ENCODE measurements at regions not wholly inside any gene's neighbourhood (a gene's known extent, or its start where the extent isn't known, plus 50 kb on each side); places are given as distances from the start of the nearest gene placed in this dataset.

DNA sequence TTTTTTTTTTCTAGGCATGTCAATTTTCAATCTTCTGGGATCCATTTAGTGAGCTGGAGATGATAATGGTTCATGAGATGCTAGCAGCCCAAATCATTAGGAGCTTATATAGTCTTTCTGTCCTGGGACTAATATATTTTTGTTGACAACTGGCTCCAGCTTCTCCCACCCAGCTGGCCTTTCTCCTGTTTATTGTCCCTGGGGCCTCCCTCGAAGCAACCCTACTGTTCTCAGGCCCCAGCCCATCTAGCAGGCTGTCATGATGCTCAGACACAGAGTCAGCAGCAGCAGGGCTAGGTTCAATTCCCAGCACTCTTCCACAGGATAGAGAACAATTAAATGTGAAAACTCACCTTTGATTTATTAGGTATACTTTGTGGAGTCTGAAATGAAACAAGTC lies 127.6 kb upstream of the MID1 start:
- no peak for DNase-seq (ENCODE audit: low read depth in 3 of 3)

DNA sequence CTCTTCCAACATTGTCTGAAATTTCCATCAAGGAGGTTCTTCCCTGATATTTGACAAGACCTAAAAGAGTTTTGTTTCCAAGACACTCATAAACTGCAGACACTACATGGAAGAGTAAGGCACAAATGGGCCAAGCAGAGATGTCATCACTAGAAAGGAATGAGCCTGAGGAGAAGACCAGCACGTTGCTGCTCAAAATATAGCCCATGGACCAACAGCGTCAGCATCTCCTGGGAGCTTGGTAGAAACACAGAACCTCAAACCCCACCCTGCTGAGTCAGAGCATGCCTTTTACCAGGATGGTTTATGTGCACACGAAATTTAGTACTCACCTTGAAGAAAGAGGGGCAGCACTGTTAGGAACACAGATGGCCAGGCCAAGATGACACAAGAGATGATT lies 128.7 kb upstream of the MID1 start:
- DNase-seq (ENCODE audit: low read depth in 3 of 3): no peak

DNA sequence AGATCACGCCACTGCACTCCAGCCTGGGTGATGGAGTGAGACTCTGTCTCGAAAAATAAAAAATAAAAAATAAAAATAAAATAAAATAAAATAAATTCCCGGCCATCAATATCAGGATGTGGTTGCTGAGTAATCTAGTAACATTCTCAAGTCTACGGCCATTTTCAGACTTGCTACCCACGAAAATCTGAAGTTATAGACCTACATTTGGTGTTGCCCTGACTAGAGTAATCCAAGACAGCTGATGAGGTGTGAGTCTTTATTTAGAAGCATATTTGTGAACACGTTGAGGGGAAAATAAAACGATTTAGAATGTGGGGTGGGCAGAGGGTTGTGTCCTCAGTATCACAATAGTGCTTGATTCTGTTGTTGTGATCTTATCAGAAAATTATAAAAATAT lies 130.2 kb upstream of the MID1 start:
- DNase-seq (ENCODE audit: low read depth in 3 of 3): no peak

DNA sequence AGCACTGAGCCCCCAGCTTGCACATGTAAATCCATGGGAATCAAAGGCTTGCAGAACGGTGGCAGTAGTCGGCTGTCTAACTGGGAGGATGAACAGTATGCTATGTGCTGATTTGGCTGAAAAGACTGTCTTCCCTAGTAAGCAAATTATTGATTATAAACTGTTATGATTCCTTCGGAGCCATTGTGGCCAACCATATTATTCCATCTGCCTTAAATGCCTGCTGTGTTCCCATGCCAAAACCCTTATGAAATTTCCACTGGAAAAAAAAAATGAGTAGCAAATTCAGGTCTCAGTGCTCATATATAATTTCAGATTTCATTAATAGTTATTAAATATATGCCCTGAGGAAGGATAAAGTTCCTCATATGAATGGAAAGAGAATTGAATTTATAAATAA lies 132.7 kb upstream of the MID1 start:
- no peak for DNase-seq (ENCODE audit: low read depth in 3 of 3)

DNA sequence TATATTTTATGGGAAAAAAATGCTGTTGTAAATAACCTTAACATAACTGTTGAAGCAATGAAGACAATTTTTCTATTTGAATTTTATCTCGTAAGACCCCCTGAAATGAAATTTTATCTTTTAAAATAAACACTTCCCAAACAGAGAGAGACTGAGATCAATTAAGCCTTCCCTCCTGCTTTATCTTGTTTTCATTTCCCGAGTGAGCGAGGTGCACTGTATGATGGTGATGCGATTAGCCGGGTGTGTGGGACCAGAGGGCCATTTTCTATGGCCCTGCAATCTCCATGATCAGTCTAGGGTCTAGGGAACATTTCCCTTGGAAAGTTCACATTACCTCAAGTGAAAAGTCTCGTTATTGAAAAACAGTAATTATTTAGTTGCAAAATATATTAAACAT lies 134.1 kb upstream of the MID1 start:
- DNase-seq (ENCODE audit: low read depth in 3 of 3): no peak

DNA sequence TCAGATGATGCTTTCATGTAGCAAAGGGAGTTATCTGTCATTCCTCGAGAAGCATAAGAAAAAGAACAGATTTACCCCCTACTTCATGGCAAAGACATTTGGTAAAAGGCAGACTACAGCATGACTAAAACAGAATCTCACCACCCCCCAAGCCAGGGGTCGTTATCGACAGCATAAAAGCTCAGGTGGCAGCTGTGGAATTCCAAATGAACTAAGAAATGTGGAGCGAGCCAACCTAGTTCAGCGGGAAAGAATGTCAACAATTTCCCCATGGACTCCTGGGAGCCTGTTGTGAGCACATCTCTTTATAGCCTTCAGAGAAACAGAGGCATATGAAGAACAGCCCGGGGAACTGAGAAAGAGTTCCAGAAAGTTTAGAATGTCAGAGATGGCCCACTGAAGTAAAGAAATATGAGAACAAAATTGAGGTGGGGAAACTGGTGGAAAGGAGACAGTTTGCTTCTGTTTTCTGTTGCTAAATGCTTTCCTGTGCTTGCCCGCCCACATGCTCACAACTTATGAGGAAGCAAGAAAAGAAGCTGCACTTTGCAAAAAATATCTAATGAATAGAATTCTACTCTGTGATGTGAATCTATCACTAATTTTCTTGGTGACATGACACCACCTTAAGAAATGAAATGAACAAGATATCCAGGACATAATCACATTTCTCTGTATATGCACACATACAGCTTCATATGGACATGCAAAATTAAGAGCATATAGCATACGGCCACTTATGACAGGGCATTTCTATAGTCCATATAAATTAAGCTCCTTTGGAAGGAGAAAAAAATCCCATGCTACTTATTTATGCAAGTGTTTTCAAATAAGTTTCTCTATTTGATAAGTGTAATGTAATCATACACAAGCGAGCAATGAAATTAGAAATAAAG lies 135.3 kb upstream of the MID1 start:
- DNase-seq (ENCODE audit: low read depth in 3 of 3): no peak

DNA sequence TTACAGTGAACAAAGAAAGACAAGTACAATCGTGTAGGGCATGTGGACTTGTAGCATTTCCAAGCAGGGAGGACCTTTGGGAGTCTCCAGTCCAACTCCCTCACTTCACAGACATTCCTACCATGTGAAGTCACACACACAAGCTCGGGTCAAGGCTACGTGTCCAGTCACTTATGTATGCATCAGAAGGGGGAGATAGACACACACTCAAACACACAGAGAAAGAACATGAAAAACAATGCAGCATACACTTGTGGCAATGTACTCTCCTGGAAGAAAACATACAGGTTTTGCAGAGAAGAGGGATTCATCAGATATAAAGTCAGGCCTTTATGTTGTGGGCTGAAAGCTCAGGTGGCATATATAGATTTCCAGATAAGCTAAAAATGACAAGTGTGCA lies 136.1 kb upstream of the MID1 start:
- no peak for DNase-seq (ENCODE audit: low read depth in 3 of 3)

DNA sequence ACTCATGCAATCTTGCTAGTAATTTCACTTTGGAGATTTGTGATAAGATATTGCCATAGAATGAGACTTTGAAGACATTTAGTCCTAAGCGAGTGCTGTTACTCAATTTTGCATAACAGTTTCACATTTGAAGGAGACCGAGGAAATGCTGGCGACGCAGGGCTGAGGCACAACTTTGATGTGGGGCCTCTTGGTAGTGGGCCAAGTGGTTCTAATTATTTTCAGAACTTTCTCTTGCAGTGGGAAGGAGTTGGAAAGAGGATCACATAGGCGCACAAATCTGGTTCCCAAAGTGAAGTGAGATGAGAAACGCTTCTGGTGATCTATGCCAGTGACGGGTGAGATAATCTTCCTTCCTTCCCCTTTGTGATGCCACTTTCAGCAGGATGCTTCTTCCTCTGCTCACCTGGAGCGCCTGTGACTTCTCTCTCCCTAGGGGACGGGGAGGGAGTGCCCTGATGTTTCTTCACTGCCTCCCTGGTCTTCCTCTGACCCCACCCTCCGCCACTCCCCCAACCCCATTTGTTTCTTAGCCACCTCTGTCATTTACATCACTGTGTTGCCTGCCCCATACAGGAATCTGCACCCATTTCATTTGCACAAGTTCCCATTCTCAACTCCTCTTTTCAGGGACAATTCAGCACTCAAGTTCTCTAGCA lies 138.9 kb upstream of the MID1 start:
- DNase-seq (ENCODE audit: low read depth in 3 of 3): no peak

DNA sequence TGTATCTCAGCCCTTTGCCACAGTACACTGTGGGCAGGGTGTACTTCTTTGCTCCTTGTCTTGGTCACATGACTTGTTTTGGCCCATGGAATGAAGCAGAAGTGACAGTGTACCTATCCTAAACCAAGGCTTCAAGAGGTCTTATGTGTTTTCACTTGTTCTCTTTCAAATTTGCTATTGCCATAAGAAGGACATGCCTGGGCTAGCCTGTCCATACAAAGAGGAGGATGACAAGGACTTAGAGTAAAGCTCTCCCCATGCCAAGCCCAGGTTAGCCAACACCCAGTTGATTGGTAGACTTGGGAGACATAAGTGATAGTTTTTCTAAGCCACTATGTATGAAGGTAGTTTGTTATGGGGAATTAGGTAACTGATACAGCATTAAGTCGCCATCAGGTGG lies 141.1 kb upstream of the MID1 start:
- no peak for DNase-seq (ENCODE audit: low read depth in 3 of 3)

DNA sequence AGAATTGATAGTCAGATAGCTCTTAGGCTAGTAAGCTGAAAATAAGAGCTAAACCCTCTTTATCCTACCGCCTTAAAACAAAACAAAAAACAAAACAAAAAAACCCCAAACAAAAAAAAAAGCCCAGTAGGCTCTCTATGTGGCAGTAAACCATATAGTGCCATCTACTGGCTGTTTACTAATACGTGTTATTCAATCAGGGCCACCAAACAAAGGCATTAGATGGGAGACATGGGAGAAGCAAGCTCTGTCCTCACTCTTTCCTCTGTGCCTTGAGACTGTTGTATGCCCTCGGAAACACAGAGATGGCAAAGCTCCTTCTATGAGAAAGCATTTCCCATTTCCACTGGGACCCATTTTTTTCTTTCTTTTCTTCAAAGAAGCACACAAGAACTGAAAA lies 148.8 kb upstream of the MID1 start:
- no peak for DNase-seq (ENCODE audit: low read depth in 3 of 3)

DNA sequence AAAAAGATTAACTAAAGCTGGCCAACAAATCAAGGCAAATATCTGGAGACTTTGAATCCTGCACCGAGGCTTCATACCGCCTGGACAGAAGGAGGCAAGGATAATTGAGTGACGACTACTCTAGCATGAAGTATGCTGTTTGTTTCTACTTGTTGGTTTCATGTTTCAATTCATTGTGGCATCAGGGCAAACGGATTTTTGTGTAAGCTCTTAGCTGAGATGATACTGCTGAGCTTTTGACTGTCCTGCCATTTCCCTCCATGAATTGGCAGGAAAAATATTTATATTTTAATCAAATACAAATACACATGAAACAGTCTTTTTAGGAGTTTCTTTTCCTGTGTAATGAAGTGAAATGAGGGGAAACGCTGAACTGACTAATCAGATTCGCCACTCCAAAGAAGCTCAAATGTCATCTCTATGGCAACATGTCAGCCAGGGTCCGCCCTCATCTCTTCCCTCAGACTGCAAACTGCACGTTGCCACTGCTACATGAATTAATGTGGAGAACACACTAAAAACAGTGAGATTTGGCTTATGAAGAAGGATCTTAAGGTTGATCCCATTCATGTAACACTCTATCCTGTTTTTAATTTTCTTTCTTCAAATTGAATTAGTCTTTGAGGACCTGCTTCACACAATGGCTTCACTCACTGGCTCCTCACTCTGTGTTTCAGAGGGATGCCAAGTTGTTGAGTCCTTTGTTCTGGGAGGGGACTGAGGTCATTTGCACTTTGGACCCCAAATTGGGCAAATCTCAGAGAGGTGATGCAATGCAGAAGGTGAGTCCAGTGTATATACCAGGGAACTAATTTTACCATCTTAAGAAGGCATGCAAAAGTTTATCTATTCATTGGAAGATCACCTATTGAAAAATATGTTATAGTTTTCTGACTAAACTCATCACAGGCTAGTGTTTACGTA lies 149.6 kb upstream of the MID1 start:
- no peak for DNase-seq (ENCODE audit: low read depth in 3 of 3)

DNA sequence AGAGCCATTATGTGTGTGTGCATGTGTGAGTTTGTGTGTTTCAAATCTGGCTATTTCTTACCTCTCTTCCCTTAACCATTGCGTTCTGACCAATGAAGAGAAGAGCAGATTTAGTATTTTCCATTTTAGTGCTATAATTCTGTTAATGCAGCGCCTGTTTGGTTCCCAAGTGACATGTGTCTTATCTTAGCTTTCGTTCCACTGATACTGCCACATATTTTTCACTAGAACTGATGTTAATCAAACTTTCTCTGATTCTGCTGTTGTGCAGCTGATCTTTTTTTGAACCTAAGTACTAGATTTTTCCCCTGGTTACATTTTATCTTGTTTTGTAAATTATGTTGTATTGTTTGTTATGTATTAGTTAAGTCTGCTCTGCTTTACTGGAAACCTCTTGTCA lies 152.9 kb upstream of the MID1 start:
- DNase-seq (ENCODE audit: low read depth in 3 of 3): no peak

DNA sequence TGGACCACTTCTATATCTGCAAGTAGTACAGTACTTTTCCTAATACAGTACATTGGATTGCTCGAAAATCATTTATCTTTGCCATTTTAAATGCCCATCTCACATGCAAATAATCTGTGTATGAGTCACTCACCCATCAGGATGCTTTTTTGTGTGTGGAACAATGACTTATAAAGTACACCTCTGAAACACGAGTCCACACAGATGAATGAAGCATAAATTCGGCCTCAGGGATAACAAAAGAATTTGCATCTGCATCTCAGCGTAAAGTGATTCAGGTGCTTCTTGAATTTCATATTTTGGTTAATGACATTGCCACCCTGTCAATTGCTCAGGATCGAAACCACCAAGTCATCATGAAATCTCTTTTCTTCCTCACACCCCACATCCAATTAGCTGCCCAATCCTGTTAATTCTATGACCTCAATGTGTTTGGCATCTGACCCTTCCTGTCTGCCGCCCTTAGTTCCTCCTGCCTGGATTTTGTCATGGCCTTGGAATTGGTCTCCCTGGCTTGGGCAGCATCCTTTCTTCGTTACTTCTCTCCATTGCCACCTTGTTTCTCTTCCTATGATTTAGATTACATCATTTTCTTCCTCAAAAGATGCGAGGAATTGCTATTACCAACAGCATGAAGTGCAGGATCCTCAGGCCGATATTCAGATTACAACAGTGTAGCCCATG lies 161.6 kb upstream of the MID1 start:
- no peak for DNase-seq (ENCODE audit: low read depth in 3 of 3)

DNA sequence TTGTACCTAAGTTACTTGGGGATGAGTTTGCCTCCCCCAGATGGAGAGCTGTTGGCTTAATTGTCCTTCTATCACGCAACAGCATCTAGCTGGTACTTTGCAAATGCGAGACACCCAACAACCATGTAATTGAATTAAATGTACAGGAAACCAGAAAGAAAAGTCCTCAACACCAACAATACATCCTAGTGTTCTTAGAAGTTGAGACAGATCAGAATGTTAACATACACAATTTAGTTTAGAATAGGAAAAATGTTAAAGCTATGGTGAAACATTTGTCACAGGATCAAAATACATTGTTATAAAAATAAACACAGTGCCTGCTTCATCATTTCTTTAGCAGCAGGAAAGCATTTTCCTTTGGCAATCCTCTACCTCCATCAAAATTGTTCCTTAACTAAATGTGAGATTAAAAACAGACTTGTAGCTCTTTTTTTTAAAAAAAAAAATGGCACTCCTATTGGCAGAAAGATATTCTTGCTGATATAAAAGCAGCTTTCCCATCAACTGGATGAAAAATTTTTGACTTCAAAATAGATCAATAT lies 163.1 kb upstream of the MID1 start:
- no peak for DNase-seq (ENCODE audit: low read depth in 3 of 3)

DNA sequence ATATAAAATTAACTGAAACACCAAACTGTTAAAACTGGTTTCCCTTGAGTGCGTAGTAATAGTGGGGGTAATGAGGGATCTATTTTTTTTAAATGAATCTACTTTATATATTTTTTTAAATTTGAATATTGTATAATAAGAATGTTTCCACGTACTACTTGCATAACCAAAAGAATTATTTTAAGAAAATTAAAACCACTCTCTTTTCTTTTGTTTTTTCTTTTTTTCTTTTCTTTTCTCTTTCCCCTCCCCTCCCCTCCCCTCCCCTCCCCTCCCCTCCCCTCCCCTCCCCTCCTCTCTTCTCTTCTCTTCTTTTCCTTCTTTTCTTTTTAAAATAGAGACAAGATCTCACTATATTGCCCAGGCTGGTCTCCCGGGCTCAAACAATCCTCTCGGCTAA lies 166.9 kb upstream of the MID1 start:
- DNase-seq (ENCODE audit: low read depth in 3 of 3): no peak

DNA sequence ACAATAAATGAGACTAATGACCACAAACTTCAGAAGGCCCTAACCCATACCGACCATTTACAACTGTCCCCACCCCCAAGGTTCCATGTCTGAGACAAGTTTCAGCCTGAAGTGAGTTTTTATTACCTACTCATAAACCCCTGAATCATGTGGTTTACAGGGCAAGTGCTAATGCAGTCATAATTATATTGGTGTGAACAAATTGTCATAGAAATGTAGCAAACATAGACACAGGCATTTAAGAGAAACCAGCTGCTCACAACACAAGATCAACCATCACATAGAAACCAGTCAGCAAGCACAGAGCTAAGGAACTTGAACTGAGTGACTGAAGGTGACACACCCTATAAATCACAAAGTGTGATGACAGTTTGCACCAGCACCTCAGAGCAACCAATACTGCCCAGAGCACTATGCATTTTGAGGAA lies 173.8 kb upstream of the MID1 start:
- DNase-seq (ENCODE audit: low read depth in 3 of 3): no peak

DNA sequence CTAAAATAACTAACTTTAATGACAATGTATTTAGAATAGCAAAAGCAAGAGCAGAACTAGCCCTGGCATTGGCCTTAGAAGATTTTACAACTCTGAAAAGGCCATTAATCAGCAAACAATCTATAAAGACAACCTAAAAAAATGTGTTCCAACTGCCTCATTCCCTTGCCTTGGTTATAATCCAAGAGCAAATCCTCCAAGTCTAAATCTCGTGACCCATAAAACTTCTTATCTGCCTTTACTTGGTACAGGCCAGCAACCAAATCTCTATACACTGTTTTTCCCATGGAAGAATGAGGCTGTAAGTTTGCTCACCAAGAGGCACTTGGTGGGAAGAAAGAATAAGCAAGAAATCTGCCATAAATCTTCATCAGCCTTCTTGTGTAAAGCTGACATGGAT lies 175.3 kb upstream of the MID1 start:
- DNase-seq (ENCODE audit: low read depth in 3 of 3): no peak

DNA sequence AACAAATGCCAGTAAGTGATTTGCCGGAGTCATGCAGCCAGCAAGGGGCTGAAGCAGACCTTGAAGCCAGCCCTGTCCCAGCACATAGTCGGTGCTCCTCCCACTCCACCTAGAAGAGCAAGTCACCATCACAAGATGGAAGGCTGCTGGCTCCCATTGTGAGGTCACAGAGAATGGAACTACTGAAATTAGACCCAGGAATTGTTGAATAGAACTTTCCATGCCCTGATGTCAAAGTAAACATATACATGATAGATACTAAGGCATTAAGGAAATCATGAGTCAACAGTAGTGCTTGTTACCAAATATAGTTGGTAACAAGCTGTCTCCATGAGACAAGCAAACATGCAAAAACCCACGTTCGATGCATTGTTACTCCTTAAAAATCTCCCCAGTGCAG lies 177.1 kb upstream of the MID1 start:
- no peak for DNase-seq (ENCODE audit: low read depth in 3 of 3)

DNA sequence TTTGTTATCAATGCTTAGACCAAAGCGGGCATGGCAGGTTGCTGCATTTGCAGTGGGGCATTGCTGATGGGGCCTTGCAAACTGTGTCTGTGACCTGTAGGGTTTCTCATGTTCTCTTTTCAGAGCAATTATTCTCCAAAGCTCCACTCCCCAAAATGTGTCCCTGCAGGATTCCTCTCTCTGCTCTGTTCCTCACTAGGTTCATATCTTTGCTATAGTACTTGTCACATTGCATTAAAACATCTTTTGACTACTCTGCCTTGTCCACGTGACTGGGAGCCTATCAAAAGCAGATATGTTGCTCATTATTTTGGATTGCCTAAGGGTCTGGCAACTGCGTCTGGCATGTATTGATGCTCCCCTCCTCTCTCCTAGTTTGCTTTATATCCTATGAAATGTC lies 177.7 kb upstream of the MID1 start:
- no peak for DNase-seq (ENCODE audit: low read depth in 3 of 3)

DNA sequence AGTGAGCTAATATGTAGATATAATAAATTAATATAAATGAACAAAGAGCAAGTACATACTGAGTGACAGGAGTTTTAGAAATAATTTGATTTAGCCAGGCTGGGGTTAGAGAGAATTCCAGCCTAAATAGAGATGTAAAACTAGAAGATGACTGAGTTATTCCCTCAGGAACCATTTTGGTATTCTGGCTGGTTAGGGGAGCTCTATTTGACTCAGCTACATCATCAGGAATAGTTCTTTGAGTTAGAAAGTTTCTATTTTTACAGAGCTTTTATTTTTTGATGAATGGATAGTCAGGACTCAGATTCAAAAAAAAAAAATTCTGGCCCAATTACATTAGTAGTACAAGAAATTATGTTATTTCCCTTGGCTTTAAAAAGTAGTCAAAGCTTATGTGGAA lies 180.4 kb upstream of the MID1 start:
- no peak for DNase-seq (ENCODE audit: low read depth in 3 of 3)

DNA sequence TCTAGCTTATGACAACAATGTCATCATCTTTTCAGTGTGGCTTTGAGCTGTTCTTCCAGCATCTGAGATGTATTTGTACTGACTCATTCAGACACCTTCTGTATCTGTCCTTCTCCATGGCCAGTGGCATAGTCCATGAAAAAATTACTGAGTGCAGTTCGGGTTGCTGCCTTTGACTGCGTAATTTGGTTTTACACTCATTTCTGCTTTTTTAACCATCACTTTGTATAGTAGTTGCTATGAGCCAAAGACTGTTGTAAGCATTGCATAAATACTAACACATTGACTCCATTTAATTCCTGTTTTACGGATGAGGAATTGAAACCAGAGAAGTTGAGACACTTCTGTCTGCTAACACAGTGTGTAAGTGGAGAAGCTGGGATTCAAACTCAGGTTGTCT lies 190.7 kb upstream of the MID1 start:
- no peak for DNase-seq (ENCODE audit: low read depth in 3 of 3)

DNA sequence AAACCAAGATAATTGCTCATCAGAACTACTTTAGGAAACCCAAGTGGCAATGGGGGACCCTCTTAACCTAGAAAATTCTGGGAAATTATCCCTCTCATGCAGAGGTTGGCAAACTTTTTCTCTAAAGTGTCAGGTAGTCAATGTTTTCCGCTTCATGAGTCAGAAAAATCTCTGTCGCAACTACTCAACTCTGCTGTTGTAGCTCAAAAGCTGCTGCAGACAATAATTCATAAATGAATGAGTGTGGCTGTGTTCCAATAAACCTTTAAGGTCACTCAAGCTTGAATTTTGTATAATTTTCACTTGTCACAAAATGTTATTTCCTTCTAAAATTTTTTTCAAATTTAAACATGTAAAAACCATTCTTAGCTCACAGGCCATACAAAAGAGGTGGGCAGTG lies 193.4 kb upstream of the MID1 start:
- DNase-seq (ENCODE audit: low read depth in 3 of 3): no peak
